ENCODE measurements at regions not wholly inside any gene's neighbourhood (a gene's known extent, or its start where the extent isn't known, plus 50 kb on each side); places are given as distances from the start of the nearest gene placed in this dataset.

- TF ChIP-seq CTCF (IDR thresholded peaks at IDR 0.05) (no peak), EZH2 (IDR thresholded peaks at IDR 0.05) (no peak), EZH2phosphoT487 (IDR thresholded peaks at IDR 0.05) (no peak)
Observed at GRCh38 chr4:162506253-162506652, 342.5 kb upstream of the FSTL5 start.
